ENCODE measurements at regions not wholly inside any gene's neighbourhood (a gene's known extent, or its start where the extent isn't known, plus 50 kb on each side); places are given as distances from the start of the nearest gene placed in this dataset.

DNA sequence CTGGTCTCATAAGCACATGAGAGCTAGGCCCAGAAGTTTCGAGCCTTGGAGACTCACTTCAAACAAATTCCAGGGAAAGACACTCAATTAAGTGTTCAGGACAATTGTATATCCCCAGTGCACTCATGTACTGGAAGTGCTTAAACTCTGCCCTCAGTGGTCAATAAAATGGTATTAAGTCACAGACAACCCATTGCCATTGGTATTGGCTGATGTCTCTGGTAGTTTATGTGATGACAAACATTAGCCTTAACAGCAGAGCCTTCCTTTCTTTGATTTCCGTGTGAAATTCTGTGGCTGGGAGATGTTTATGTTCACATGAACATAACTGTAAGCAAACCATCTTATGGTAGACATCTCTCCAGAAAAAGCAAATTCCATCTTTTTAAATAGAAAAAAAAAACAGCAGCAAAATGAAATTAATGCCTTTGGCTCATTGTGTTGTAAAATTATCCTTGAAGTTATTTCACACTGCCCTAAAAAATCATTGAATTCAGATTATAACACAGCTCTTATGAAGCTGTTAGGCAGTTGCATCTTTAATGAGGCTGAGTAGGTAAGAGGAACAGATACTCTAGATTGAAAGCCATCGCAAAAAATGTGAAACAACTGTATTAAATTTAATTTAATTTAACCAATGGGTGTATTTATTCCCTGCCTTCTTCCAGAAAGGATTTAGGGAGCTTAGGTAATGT lies 216.2 kb upstream of the PLEKHG7 start:
- ATAC-seq (no peak), DNase-seq (no peak)
- Mint-ChIP-seq H3K4me1 (ENCODE audit: low read depth) (peaks cover 26% of the 10 kb centered on the region), H3K4me3 (no peak overlapping the region), H3K36me3 (ENCODE audit: insufficient read depth) (no peaks in the 10 kb centered on the region), H3K9me3 (peaks cover 2% of the 10 kb centered on the region), H3K27me3 (ENCODE audit: low read depth) (no peaks in the 10 kb centered on the region)

DNA sequence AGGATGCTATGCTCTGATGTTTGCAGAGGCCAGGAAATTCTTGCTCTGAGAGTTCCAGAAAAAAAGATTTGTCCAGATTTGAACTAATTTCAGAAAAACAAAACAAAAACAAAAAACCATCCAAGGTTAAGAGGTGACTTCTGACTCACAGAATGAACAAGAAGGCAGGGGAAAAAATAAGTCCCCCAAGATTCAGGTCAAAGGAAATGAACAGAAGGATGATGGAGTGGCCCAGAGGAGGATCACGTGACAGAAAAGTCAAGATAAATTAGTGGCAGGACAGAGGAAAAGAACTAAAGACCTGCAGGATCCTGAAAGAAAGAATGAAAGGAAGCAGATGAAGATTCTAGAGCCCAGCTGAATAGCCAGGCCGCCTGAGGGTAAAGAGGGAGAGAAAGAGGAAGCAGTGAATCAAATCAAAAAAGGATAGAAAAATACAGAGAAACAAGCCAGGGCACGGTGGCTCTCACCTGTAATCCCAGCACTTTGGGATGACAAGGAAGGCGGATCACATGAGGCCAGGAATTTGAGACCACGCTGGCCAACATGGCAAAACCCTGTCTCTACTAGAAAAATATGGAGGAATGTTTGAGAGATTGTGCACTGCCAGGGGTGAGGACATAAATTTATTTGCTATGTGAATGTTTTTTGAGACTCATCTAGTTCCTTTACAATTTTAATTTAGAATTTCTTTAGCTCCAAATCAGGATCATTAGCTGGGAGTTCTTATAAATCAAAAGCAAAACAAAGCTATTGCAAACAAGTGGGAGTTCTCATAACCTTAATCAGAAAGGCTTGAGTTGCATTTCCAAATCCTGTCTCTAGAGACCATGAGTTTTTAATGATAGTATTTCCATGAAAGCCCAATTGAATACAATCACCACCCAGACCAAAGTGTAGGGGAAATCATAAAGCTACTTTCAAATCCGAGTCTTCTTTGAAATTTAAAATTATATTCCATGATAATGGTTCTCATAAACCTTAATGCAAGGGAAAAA lies 217.1 kb upstream of the PLEKHG7 start:
- DNase-seq (no peak), ATAC-seq (no peak)
- H3K9me3 Mint-ChIP-seq, result peaks cover 3% of the 10 kb centered on the region
- H3K36me3 Mint-ChIP-seq (ENCODE audit: insufficient read depth), result peaks cover 2% of the 10 kb centered on the region
- H3K4me3 Mint-ChIP-seq, result no peak overlapping the region
- H3K27me3 Mint-ChIP-seq (ENCODE audit: low read depth), result no peaks in the 10 kb centered on the region
- H3K4me1 Mint-ChIP-seq (ENCODE audit: low read depth), result peaks cover 26% of the 10 kb centered on the region

DNA sequence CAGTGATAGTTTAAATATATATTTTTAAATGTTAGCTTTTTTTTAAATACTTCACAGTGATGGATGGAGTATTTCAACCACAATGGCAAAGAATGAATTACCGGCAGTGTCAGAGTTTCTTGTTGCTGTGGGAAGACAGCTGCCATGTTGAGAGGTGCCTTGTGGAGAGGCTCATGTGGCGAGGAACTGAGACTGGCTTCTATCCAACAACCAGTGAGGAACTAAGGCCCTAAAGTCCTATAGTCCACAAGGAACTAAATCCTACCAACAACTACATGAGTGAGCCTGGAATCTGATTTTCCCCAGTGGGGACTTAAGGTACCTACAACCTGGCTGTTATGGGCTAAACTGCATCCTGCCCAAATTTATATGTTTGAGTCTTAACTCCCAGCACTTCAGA lies 220.2 kb upstream of the PLEKHG7 start:
- DNase-seq (no peak), ATAC-seq (no peak)
- H3K36me3 Mint-ChIP-seq (ENCODE audit: insufficient read depth), result peaks cover 3% of the 10 kb centered on the region
- H3K4me3 Mint-ChIP-seq, result no peak overlapping the region
- H3K9me3 Mint-ChIP-seq, result peaks cover 4% of the 10 kb centered on the region
- H3K4me1 Mint-ChIP-seq (ENCODE audit: low read depth), result peaks cover 24% of the 10 kb centered on the region
- H3K27me3 Mint-ChIP-seq (ENCODE audit: low read depth), result no peaks in the 10 kb centered on the region

DNA sequence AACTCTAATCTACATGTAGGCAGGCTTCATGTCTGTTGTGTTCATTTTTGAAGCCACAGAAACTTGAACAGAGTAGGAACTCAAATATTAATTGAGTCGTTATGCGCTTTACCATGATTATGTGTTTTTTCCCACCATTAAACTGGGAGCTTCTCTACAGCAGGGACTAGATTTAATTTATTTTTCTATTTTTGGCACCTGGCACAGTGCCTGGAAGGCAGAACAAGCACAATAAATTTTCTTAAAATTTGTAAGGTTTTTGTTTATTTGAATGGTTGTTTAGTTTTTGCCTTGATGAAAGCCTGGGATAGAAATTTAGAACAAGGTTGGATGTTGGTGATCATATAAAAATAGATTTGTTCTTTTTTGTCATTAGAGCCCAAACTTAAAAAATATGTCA lies 221.7 kb upstream of the PLEKHG7 start:
- peaks cover 4% of the 10 kb centered on the region for H3K9me3 Mint-ChIP-seq
- ATAC-seq (no peak), DNase-seq (no peak)
- H3K4me1 Mint-ChIP-seq (ENCODE audit: low read depth), result peaks cover 17% of the 10 kb centered on the region
- peaks cover 3% of the 10 kb centered on the region for H3K36me3 Mint-ChIP-seq (ENCODE audit: insufficient read depth)
- no peaks in the 10 kb centered on the region for H3K27me3 Mint-ChIP-seq (ENCODE audit: low read depth)
- no peak overlapping the region for H3K4me3 Mint-ChIP-seq

DNA sequence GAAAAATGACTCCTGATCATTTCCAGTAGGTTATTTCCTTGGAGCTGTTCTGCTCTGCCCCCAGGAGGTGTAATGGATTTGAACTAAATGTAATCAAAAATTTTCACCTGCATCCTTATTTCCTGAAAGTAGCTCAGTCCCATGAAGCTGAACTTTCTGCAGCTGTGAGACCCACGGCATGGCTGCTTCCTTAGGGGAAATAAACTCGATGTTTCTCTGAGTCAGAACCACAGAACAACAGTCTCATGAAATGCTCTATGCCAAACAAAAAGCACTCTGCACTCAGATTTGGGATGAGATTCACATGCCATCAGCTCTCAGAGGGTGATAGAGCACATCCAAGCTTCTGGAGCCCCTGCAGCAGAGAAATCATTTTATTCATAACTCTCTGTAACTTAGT lies 224.1 kb upstream of the PLEKHG7 start:
- ATAC-seq, result no peak
- DNase-seq, result no peak
- Mint-ChIP-seq H3K9me3 (peaks cover 11% of the 10 kb centered on the region), H3K27me3 (ENCODE audit: low read depth) (no peaks in the 10 kb centered on the region), H3K36me3 (ENCODE audit: insufficient read depth) (peaks cover 3% of the 10 kb centered on the region), H3K4me1 (ENCODE audit: low read depth) (peaks cover 6% of the 10 kb centered on the region), H3K4me3 (no peak overlapping the region)

DNA sequence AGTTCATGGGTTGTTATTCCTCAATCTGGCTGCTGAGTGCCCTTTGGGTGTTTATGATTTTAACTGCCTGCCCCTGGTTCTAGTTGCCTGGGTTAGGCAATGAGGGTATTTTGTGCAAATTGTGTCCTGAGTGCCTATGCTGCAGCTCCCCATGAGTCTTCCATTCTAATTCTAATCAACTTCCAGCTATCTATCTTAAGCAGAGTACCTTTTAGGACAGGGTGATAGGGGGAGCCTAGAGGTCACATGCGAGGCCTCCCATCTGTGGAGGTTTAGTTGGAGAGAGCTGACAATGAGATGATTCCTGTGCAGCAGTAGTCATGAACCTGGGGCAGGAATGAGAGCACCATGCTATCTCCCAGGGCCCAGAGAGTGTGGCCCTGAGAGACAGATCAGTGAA lies 225.9 kb upstream of the PLEKHG7 start:
- H3K4me3 Mint-ChIP-seq, result no peak overlapping the region
- peaks cover 11% of the 10 kb centered on the region for H3K9me3 Mint-ChIP-seq
- H3K4me1 Mint-ChIP-seq (ENCODE audit: low read depth), result peaks cover 11% of the 10 kb centered on the region
- no peak for DNase-seq
- ATAC-seq, result no peak
- peaks cover 3% of the 10 kb centered on the region for H3K36me3 Mint-ChIP-seq (ENCODE audit: insufficient read depth)
- H3K27me3 Mint-ChIP-seq (ENCODE audit: low read depth), result no peaks in the 10 kb centered on the region

DNA sequence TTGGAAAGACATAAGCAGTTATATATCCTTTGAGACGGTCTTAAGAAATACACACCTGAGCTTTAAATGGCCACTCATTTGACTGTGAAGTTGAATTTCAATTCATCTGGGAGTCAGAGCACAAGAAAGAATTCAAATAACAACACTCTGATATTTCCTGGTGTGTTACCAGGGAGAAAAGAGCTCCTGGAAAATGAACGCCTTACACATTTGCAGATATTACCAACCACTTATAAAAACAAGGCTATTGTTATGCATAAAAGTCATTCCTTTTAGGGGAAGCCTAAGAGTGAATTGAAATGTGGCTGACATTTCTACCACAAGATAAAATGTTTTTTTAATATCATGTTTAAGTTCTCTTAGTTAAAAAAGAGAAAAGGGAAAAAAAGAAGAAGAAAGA lies 229.2 kb upstream of the PLEKHG7 start:
- DNase-seq, result no peak
- peaks cover 7% of the 10 kb centered on the region for H3K9me3 Mint-ChIP-seq
- ATAC-seq, result no peak
- H3K4me3 Mint-ChIP-seq, result no peak overlapping the region
- peaks cover 36% of the 10 kb centered on the region for H3K4me1 Mint-ChIP-seq (ENCODE audit: low read depth)
- no peaks in the 10 kb centered on the region for H3K36me3 Mint-ChIP-seq (ENCODE audit: insufficient read depth)
- no peaks in the 10 kb centered on the region for H3K27me3 Mint-ChIP-seq (ENCODE audit: low read depth)

DNA sequence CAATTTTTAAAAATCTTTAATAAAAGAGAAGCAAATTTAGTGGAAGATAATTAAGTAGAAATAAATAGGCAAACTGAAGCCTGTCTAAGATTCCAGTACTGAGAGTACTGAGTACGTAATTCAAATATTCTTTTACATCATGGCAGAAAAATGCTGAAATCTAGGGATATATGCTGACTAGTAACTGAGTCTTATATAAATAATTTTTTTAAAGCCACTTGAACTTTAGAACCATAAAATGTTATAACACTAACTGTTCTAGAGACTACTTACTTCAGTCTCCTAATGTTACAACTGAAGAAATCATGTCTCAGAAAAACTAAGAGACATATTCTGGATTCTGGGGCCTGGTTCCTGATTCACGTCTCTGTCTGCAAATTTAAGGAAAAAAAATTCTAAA lies 230.6 kb upstream of the PLEKHG7 start:
- ATAC-seq, result no peak
- Mint-ChIP-seq H3K4me1 (ENCODE audit: low read depth) (peaks cover 44% of the 10 kb centered on the region), H3K36me3 (ENCODE audit: insufficient read depth) (no peaks in the 10 kb centered on the region), H3K9me3 (peaks cover 7% of the 10 kb centered on the region), H3K27me3 (ENCODE audit: low read depth) (no peaks in the 10 kb centered on the region), H3K4me3 (no peak overlapping the region)
- DNase-seq, result no peak

DNA sequence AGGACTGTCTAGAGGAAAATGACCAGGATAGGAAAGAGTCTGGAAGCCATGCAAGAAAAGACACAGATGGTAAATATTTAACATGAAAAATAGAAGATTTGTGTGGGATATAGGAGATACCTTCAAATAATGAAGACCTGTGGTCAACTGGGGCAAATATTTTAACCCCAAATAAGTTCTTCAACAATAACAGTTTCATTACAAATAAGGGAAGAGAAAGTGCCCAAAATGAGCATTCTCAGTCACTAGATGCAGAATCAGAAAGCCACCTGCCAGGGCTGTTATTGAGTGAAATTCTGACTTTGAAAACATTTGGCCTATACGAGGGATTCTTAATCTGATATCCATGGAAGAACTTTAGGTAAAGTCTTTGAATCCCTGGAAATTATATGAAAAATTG lies 231.2 kb upstream of the PLEKHG7 start:
- Mint-ChIP-seq H3K27me3 (ENCODE audit: low read depth) (no peaks in the 10 kb centered on the region), H3K9me3 (peaks cover 7% of the 10 kb centered on the region), H3K4me1 (ENCODE audit: low read depth) (peaks cover 49% of the 10 kb centered on the region), H3K36me3 (ENCODE audit: insufficient read depth) (no peaks in the 10 kb centered on the region), H3K4me3 (no peak overlapping the region)
- ATAC-seq, result no peak
- no peak for DNase-seq

DNA sequence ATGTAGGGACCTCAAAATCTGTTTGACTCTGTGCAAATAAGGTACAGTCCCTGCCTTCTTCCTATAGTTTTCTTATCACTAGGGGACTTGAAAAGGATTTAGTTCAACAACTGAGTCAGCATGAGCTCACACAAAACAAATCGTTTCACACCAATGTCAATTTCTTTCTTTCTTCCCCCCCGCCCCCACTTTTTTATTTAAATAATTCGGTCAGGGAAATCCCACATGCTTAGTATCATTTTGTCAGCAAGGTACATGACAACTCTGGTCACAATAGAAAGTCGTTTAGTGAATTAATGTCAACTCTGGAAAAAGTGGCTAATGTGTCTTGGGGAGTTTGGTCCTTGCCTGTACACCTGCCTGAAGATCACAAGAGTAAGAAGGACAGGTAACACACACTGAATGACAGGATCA lies 232.2 kb upstream of the PLEKHG7 start:
- H3K27me3 Mint-ChIP-seq (ENCODE audit: low read depth), result no peaks in the 10 kb centered on the region
- peaks cover 52% of the 10 kb centered on the region for H3K4me1 Mint-ChIP-seq (ENCODE audit: low read depth)
- DNase-seq (no peak), ATAC-seq (peak; percentile 96 to 97)
- H3K9me3 Mint-ChIP-seq, result peaks cover 3% of the 10 kb centered on the region
- no peaks in the 10 kb centered on the region for H3K36me3 Mint-ChIP-seq (ENCODE audit: insufficient read depth)
- H3K4me3 Mint-ChIP-seq, result peak overlapping the region; percentile 19

DNA sequence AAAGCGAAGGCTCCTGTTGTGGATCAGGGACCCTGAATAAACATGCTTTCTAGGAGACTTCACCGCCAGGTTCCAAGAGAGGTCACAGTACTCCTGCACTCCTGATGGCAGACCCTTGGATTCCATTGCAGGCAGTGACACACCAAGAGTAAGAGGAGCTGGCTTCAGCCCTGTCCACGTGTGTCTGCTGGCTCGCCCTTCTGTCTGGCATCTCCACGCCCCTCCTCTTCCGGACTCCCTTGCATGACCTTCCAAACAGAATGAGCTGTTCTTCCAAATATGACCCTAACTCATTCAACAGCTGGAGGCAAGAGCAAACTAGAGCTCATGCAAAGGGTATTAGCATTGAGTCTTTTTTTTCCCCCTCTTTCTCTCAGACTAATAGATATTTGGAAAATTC lies 233.0 kb upstream of the PLEKHG7 start:
- no peak for ATAC-seq
- Mint-ChIP-seq H3K27me3 (ENCODE audit: low read depth) (no peaks in the 10 kb centered on the region), H3K36me3 (ENCODE audit: insufficient read depth) (no peaks in the 10 kb centered on the region), H3K9me3 (no peaks in the 10 kb centered on the region), H3K4me1 (ENCODE audit: low read depth) (peaks cover 53% of the 10 kb centered on the region), H3K4me3 (no peak overlapping the region)
- no peak for DNase-seq

DNA sequence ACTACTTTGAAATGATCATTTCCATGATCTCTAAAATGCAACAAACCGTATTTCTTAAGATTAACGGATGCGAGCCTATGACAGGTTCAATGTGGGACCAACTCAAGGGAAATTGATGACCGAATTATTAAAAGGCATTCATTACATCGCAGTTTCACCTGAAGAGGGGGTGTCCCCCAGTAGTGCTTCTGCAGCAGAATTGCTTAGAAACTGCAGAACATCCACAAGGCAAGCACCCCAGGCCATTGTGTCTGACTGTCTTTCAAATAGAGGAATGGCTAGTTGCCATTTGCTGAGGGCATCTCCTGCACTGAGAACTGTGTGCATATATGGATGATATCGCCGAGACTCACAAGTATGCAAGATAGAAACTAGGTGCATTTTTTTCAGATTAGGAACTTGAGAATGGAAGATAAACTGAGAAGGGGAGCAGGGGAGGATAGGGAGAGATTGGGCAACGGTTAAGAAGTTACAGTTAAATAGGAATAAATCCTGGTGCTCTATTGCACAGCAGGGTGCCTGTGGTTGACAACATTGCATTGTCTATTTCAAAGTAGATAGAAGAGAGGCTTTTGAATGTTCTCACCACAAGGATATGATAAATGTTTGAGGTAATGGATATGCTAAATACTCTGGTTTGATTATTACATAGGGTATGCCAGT lies 234.3 kb upstream of the PLEKHG7 start:
- no peak overlapping the region for H3K4me3 Mint-ChIP-seq
- DNase-seq, result no peak
- no peaks in the 10 kb centered on the region for H3K27me3 Mint-ChIP-seq (ENCODE audit: low read depth)
- peaks cover 61% of the 10 kb centered on the region for H3K4me1 Mint-ChIP-seq (ENCODE audit: low read depth)
- no peaks in the 10 kb centered on the region for H3K9me3 Mint-ChIP-seq
- H3K36me3 Mint-ChIP-seq (ENCODE audit: insufficient read depth), result no peaks in the 10 kb centered on the region
- no peak for ATAC-seq

DNA sequence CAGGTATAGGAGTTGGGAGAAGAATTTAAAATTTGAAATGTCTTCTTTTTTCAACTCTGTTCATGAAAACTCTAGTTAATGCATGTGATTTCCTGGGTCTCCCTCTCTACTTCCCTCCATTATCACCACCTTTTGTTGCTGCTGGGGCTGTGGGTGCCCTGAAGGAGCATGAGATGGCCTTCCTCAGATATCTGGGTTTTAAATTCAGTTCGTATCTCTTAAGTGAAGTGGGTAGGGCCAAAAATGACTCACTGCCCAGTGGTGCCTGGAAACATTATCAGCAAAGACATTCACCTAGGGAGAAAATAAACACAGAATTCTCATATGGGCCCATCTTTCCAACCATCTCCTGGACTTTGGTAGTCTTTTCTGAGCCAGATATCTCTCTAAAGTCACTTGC lies 234.9 kb upstream of the PLEKHG7 start:
- H3K36me3 Mint-ChIP-seq (ENCODE audit: insufficient read depth), result no peaks in the 10 kb centered on the region
- DNase-seq (no peak), ATAC-seq (no peak)
- H3K27me3 Mint-ChIP-seq (ENCODE audit: low read depth), result no peaks in the 10 kb centered on the region
- H3K4me1 Mint-ChIP-seq (ENCODE audit: low read depth), result peaks cover 60% of the 10 kb centered on the region
- no peak overlapping the region for H3K4me3 Mint-ChIP-seq
- no peaks in the 10 kb centered on the region for H3K9me3 Mint-ChIP-seq

DNA sequence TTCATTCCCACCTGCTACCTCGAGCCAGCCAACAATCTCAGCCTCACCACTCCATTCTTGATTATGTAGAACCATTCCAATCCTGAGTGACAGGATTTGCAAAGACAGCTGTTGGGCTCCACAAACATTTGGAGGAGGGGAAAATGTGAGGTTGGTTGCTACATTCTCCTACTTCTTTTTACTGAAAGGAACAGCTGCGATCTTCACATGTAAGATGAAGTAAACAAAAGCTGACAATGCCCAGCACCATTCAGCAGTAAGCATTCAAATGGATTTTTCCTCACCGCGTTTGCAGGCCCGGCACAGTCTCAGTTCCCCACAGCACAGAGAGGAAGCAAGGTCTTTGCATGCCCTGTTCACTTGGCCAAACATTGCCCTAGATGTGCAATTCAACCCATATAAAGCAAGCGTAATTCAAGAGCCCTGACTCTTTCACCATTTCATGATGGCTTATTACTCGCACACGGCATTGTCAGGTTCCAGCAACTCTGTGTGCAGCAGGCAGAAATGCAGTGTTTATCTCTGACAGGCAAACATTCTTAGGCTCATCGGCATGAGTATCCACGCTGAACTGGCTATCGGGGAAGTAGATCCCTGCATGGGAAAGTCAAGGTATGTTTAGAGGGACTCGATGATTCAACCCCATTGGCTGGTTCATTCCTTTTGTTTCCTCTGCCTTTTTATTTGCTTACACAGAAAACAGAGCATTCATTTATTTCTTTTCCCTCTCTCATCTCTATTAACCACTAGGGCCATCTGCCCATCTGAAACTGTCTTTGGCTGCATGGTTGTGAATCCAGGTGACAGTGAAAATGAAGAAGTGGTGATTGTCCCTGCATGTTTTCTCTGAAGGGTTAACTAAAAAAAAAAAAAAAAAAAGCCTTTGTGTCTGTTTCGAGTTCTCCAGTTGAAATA lies 236.1 kb upstream of the PLEKHG7 start:
- ATAC-seq (no peak), DNase-seq (no peak)
- Mint-ChIP-seq H3K4me3 (peak overlapping the region; percentile 34), H3K27me3 (ENCODE audit: low read depth) (no peaks in the 10 kb centered on the region), H3K4me1 (ENCODE audit: low read depth) (peaks cover 68% of the 10 kb centered on the region), H3K9me3 (no peaks in the 10 kb centered on the region), H3K36me3 (ENCODE audit: insufficient read depth) (no peaks in the 10 kb centered on the region)

Data from activated T-cell treated with anti-CD3 and anti-CD28 coated beads, Interleukin-2, amount 50 U/mL, for 4 hours (primary cell).